SH-SY5Y (cell line): ENCODE measurements at regions not wholly inside any gene's neighbourhood (a gene's known extent, or its start where the extent isn't known, plus 50 kb on each side); places are given as distances from the start of the nearest gene placed in this dataset.

Source experiments
- GATA2 ChIP-seq: IDR thresholded peaks from 2 replicates; pipeline ENCODE4 v1.6.1; 2011; ENCODE audit warnings: mild to moderate bottlenecking, low read depth, low read length
- GATA3 ChIP-seq: IDR thresholded peaks from 2 replicates; pipeline ENCODE4 v1.6.1; 2011; ENCODE audit warnings: low read depth, mild to moderate bottlenecking, low read length, moderate library complexity

- no peak for TF ChIP-seq GATA2
- no peak for TF ChIP-seq GATA3
Measured at GRCh38 chr10:90138844-90139243, 437.5 kb downstream of the KIF20B start.
